ENCODE measurements at regions not wholly inside any gene's neighbourhood (a gene's known extent, or its start where the extent isn't known, plus 50 kb on each side); places are given as distances from the start of the nearest gene placed in this dataset.

DNA sequence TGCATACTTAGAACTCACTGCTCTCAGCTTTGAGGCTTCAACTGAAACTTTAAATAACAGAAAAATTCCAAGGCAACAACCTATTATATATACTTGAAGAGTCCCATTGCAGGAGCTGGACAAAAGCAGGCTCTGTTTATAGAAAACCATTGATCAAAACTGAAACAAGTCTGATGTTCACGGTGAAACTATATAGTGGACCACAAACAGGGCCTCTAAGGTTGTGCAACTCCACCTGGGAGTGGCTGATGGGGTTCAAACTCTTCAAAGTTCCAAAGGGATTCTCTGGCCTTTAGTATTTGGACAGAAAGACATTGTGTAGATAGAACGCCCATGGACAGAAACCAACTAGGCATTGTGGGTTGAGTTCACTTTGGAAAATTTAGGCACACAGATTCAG lies 140.3 kb downstream of the ZC3H11B start:
- DNase-seq (no peak), ATAC-seq (no peak)
- no peaks in the 10 kb centered on the region for H3K27me3 ChIP-seq
- no peaks in the 10 kb centered on the region for H3K9me3 ChIP-seq
- no peak overlapping the region for H3K4me3 ChIP-seq
- in situ Hi-C loops (cut with MboI; ENCODE audit: low sequenced_read_pairs in 4 of 4) (no loop called here), intact Hi-C loops (cut with DNase I; ENCODE audit: low total_unique reads) (no loop called here)
- H3K36me3 ChIP-seq: no peaks in the 10 kb centered on the region
- H3K27ac ChIP-seq: no peak overlapping the region
- TF ChIP-seq, protein P1, sequence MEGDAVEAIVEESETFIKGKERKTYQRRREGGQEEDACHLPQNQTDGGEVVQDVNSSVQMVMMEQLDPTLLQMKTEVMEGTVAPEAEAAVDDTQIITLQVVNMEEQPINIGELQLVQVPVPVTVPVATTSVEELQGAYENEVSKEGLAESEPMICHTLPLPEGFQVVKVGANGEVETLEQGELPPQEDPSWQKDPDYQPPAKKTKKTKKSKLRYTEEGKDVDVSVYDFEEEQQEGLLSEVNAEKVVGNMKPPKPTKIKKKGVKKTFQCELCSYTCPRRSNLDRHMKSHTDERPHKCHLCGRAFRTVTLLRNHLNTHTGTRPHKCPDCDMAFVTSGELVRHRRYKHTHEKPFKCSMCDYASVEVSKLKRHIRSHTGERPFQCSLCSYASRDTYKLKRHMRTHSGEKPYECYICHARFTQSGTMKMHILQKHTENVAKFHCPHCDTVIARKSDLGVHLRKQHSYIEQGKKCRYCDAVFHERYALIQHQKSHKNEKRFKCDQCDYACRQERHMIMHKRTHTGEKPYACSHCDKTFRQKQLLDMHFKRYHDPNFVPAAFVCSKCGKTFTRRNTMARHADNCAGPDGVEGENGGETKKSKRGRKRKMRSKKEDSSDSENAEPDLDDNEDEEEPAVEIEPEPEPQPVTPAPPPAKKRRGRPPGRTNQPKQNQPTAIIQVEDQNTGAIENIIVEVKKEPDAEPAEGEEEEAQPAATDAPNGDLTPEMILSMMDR (IDR thresholded peaks at IDR 0.05 in 4 of 5, conservative IDR thresholded peaks at IDR 0.05 in 1 of 5): no peak
- TF ChIP-seq POLR2A (IDR thresholded peaks at IDR 0.05): no peak
- H3K4me1 ChIP-seq: no peaks in the 10 kb centered on the region

DNA sequence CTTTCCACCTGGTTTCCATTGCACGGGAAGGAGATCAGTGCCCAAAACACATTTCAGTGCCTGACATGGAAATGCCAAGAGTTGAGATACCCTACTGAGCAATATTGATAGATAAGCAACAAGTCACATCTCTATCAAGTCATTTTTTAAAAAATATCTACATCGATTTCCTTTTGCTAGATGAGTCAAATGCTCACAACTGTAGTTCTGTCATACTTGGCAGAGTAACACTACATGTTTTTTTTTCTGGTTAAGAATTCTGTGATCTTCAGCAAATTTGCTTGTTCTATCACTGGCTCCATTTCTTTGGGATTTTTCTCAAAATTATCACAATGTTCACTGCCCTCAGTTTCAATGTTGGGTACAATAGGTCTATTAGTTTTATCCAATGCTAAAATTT lies 145.4 kb downstream of the ZC3H11B start:
- in situ Hi-C loops (cut with MboI; ENCODE audit: low sequenced_read_pairs in 4 of 4): no loop called here
- ATAC-seq (no peak), DNase-seq (no peak)
- TF ChIP-seq POLR2A (IDR thresholded peaks at IDR 0.05): no peak
- TF ChIP-seq, protein P1 (IDR thresholded peaks at IDR 0.05 in 4 of 5, conservative IDR thresholded peaks at IDR 0.05 in 1 of 5): no peak
- Histone ChIP-seq H3K4me3 (no peak overlapping the region), H3K4me1 (no peaks in the 10 kb centered on the region), H3K36me3 (no peaks in the 10 kb centered on the region), H3K27me3 (no peaks in the 10 kb centered on the region), H3K27ac (no peak overlapping the region), H3K9me3 (no peaks in the 10 kb centered on the region)
- intact Hi-C loops (cut with DNase I; ENCODE audit: low total_unique reads): no loop called here

DNA sequence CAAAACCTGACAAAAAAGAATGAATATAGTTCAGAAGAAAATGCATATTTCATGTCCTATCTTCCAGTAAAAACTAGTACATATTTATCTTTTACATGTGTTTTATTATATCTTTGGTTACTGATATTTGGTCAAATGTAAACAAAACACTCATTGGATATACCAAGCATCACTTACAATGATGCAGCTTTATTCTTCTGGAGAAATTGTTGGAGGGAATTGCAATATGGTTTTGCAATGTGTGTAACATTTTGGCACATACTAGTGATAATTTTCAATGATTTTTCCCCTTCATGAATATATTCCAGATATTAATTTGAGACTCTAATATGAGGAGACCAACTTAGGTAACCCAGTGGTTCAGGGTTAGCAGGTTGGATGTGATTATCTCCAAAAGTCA lies 146.1 kb downstream of the ZC3H11B start:
- H3K4me1 ChIP-seq: no peaks in the 10 kb centered on the region
- H3K4me3 ChIP-seq: no peak overlapping the region
- ATAC-seq (no peak), DNase-seq (no peak)
- no peaks in the 10 kb centered on the region for H3K9me3 ChIP-seq
- no peaks in the 10 kb centered on the region for H3K27me3 ChIP-seq
- intact Hi-C loops (cut with DNase I; ENCODE audit: low total_unique reads): no loop called here
- TF ChIP-seq, protein P1 (IDR thresholded peaks at IDR 0.05 in 4 of 5, conservative IDR thresholded peaks at IDR 0.05 in 1 of 5): no peak
- TF ChIP-seq POLR2A (IDR thresholded peaks at IDR 0.05): no peak
- H3K36me3 ChIP-seq: no peaks in the 10 kb centered on the region
- H3K27ac ChIP-seq: no peak overlapping the region
- in situ Hi-C loops (cut with MboI; ENCODE audit: low sequenced_read_pairs in 4 of 4): no loop called here

DNA sequence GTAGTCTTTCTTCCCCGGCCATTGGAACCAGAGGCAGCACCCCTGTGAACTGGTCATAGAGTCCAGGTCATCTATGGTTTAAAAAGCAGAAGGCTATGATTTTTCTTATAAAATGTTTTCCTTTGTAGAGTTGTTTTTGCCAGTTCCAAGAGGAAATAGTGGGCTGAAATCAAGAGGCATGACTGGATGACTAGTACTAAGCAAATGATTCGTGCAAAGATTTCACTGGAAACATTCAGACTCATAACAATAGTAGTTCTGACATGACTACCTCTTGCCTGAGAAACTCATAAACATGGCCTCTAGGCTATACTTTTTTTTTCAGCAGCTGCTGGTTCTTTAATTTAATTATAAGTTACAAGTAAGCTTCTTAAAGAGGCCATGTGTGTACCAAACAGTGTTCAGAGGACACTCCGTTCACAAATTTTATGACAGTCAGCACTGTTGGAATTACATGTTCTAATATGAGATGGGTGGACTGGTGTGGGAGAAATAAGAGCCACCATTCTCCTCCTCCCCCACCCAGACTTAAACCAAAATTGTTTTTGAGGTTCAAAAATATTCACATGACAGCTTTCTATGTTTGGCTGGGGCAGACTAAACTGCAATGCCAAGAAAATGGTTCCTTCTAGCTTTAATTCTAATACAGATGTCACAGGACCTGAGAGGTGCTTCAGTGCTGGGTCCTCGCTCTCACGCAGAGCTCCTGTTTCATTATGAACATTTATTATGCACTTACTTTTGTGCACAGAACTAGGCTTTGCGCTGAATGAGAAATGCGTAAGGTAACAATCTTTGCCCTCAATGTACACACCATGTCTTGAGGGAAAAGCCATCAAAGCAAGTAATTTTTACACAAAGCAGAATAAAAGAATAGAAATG lies 147.5 kb downstream of the ZC3H11B start:
- intact Hi-C loops (cut with DNase I; ENCODE audit: low total_unique reads): no loop called here
- no peaks in the 10 kb centered on the region for H3K9me3 ChIP-seq
- H3K27ac ChIP-seq: no peak overlapping the region
- DNase-seq: no peak
- H3K4me3 ChIP-seq: no peak overlapping the region
- H3K36me3 ChIP-seq: no peaks in the 10 kb centered on the region
- no peaks in the 10 kb centered on the region for H3K27me3 ChIP-seq
- H3K4me1 ChIP-seq: no peaks in the 10 kb centered on the region
- ATAC-seq: peak in 1 of 2 donors; percentile 7
- TF ChIP-seq, protein P1 (IDR thresholded peaks at IDR 0.05 in 4 of 5, conservative IDR thresholded peaks at IDR 0.05 in 1 of 5): no peak
- TF ChIP-seq POLR2A (IDR thresholded peaks at IDR 0.05): no peak
- in situ Hi-C loops (cut with MboI; ENCODE audit: low sequenced_read_pairs in 4 of 4): no loop called here
